CD4-positive, alpha-beta T cell (primary cell): ENCODE measurements at regions not wholly inside any gene's neighbourhood (a gene's known extent, or its start where the extent isn't known, plus 50 kb on each side); places are given as distances from the start of the nearest gene placed in this dataset.

Source experiments
- ATAC-seq: fragments of 200-7000 bp; cut with Tn5 transposase; one replicate; pipeline ENCODE4 v1.10.0; 2022; ENCODE audit warnings: mild to moderate bottlenecking; ENCODE audit not compliant: poor library complexity
- CTCF ChIA-PET: fragments of 350-600 bp; sonication (Branson Sonifier 250); formaldehyde crosslinking; loops from one replicate; lab custom pipeline; 2021; ENCODE audit warnings: antibody characterized with exemption, inconsistent platforms; lab: Charles Lee
- POLR2A ChIA-PET: fragments of 350-600 bp; sonication (Branson Sonifier 250); formaldehyde crosslinking; loops from one replicate; lab custom pipeline; 2021; ENCODE audit warnings: antibody characterized with exemption, inconsistent platforms; lab: Charles Lee
- DNase-seq, 14 experiments: peaks; one replicate each; pipeline ENCODE4 v3.0.0-alpha.2; 2013 to 2020; ENCODE audit warnings: mixed read lengths in 2 of 14
- H3K27ac ChIP-seq, 2 donors: one replicate each; pipeline versions ENCODE4 v1.5.1 to v1.7.0; 2013; ENCODE audit warnings: low read length in 2 of 2, low read depth in 1 of 2, mild to moderate bottlenecking in 1 of 2
- H3K27me3 ChIP-seq, 2 experiments: 1 replicate in 1 of 2; 2 replicates in 1 of 2; pipeline versions ENCODE4 v1.6.1 to v1.7.0; 2013; ENCODE audit warnings: low read length in 2 of 2, control low read depth in 1 of 2, mild to moderate bottlenecking in 1 of 2, moderate library complexity in 1 of 2; ENCODE audit not compliant: insufficient read depth in 2 of 2, control insufficient read depth in 1 of 2
- H3K36me3 ChIP-seq: one replicate; pipeline ENCODE4 v1.6.1; 2013; ENCODE audit warnings: low read length, control low read depth; ENCODE audit not compliant: insufficient read depth
- H3K4me1 ChIP-seq: one replicate; pipeline ENCODE4 v1.6.1; 2013; ENCODE audit warnings: low read length, control low read depth; ENCODE audit not compliant: insufficient read depth
- H3K4me3 ChIP-seq: one replicate; pipeline ENCODE4 v1.5.1; 2013; ENCODE audit warnings: mild to moderate bottlenecking, low read length, moderate library complexity
- H3K9me3 ChIP-seq, 2 experiments: 1 replicate in 1 of 2; 2 replicates in 1 of 2; pipeline versions ENCODE4 v1.6.1 to v1.7.0; 2013; ENCODE audit warnings: low read length in 2 of 2, mild to moderate bottlenecking in 2 of 2, control low read depth in 1 of 2, moderate library complexity in 1 of 2; ENCODE audit not compliant: control insufficient read depth in 1 of 2, insufficient read depth in 1 of 2
- H3K27ac Mint-ChIP-seq: one replicate; pipeline ENCODE4 v1.8.0; 2020; ENCODE audit warnings: mixed read lengths
- H3K27me3 Mint-ChIP-seq: one replicate; pipeline ENCODE4 v1.8.0; 2021; ENCODE audit warnings: mixed read lengths
- H3K36me3 Mint-ChIP-seq: one replicate; pipeline ENCODE4 v1.8.0; 2021; ENCODE audit warnings: low read depth, mixed read lengths
- H3K4me1 Mint-ChIP-seq: one replicate; pipeline ENCODE4 v1.8.0; 2021; ENCODE audit warnings: low read depth, mixed read lengths
- H3K4me3 Mint-ChIP-seq: one replicate; pipeline ENCODE4 v1.8.0; 2020; ENCODE audit warnings: mild to moderate bottlenecking, mixed read lengths
- H3K9me3 Mint-ChIP-seq: one replicate; pipeline ENCODE4 v1.8.0; 2020; ENCODE audit warnings: mixed read lengths
- CTCF ChIP-seq: fragments of 200-600 bp; IDR thresholded peaks from one replicate; pipeline ENCODE4 v1.8.0; 2022; ENCODE audit warnings: antibody characterized with exemption, mild to moderate bottlenecking
- intact Hi-C, 2 experiments: fragments of 100-400 bp; cut with DNase I in 1 of 2; cut with micrococcal nuclease in 1 of 2; formaldehyde crosslinking; loops; one replicate each; pipeline versions ENCODE4 v1.15.1 to v1.9.0; 2023 to 2025; cut with DNase I, micrococcal nuclease

GRCh38 chr5:3284506-3284905 lies 311.1 kb upstream of the IRX1 start:
- Mint-ChIP-seq H3K27me3 (no peaks in the 10 kb centered on the region), H3K9me3 (no peaks in the 10 kb centered on the region), H3K4me1 (no peaks in the 10 kb centered on the region), H3K4me3 (no peak overlapping the region), H3K27ac (no peak overlapping the region), H3K36me3 (no peaks in the 10 kb centered on the region)
- H3K4me3 ChIP-seq: no peak overlapping the region
- H3K9me3 ChIP-seq: peaks cover 0 to 38% of the 10 kb centered on the region in 2 experiments
- ATAC-seq (no peak), DNase-seq (no peak)
- intact Hi-C loops: no loop called here
- H3K36me3 ChIP-seq: no peaks in the 10 kb centered on the region
- ChIA-PET CTCF (no interaction called here), POLR2A (no interaction called here)
- H3K27me3 ChIP-seq: no peaks in the 10 kb centered on the region
- TF ChIP-seq CTCF: no peak
- no peak overlapping the region for H3K27ac ChIP-seq
- H3K4me1 ChIP-seq: no peaks in the 10 kb centered on the region

- no peaks in the 10 kb centered on the region for H3K27me3 ChIP-seq
- ATAC-seq (no peak), DNase-seq (no peak)
- H3K4me3 Mint-ChIP-seq: no peak overlapping the region
- no peak overlapping the region for H3K27ac ChIP-seq
- no peak overlapping the region for H3K27ac Mint-ChIP-seq
- H3K27me3 Mint-ChIP-seq: no peaks in the 10 kb centered on the region
- no peaks in the 10 kb centered on the region for H3K36me3 ChIP-seq
- no peaks in the 10 kb centered on the region for H3K9me3 Mint-ChIP-seq
- ChIA-PET CTCF (no interaction called here), POLR2A (no interaction called here)
- no peak for TF ChIP-seq CTCF
- H3K4me1 Mint-ChIP-seq: no peaks in the 10 kb centered on the region
- intact Hi-C loops: no loop called here
- H3K9me3 ChIP-seq: peaks cover 0 to 36% of the 10 kb centered on the region in 2 experiments
- H3K36me3 Mint-ChIP-seq: no peaks in the 10 kb centered on the region
- no peak overlapping the region for H3K4me3 ChIP-seq
- H3K4me1 ChIP-seq: no peaks in the 10 kb centered on the region
Measured at GRCh38 chr5:3282841-3283240, 312.8 kb upstream of the IRX1 start.

- no peaks in the 10 kb centered on the region for H3K36me3 ChIP-seq
- no peaks in the 10 kb centered on the region for H3K27me3 ChIP-seq
- H3K9me3 Mint-ChIP-seq: no peaks in the 10 kb centered on the region
- H3K4me1 Mint-ChIP-seq: no peaks in the 10 kb centered on the region
- H3K27me3 Mint-ChIP-seq: no peaks in the 10 kb centered on the region
- peaks cover 0 to 38% of the 10 kb centered on the region in 2 experiments for H3K9me3 ChIP-seq
- POLR2A ChIA-PET: no interaction called here
- no peak overlapping the region for H3K27ac ChIP-seq
- H3K4me3 ChIP-seq: no peak overlapping the region
- intact Hi-C loops: no loop called here
- no peak for DNase-seq
- no peak overlapping the region for H3K4me3 Mint-ChIP-seq
- no peak overlapping the region for H3K27ac Mint-ChIP-seq
- H3K4me1 ChIP-seq: no peaks in the 10 kb centered on the region
- ATAC-seq: no peak
- no peaks in the 10 kb centered on the region for H3K36me3 Mint-ChIP-seq
- no peak for TF ChIP-seq CTCF
- CTCF ChIA-PET: no interaction called here
Measured at GRCh38 chr5:3281366-3281765, 314.3 kb upstream of the IRX1 start.
